ENCODE measurements at regions not wholly inside any gene's neighbourhood (a gene's known extent, or its start where the extent isn't known, plus 50 kb on each side); places are given as distances from the start of the nearest gene placed in this dataset.

DNA sequence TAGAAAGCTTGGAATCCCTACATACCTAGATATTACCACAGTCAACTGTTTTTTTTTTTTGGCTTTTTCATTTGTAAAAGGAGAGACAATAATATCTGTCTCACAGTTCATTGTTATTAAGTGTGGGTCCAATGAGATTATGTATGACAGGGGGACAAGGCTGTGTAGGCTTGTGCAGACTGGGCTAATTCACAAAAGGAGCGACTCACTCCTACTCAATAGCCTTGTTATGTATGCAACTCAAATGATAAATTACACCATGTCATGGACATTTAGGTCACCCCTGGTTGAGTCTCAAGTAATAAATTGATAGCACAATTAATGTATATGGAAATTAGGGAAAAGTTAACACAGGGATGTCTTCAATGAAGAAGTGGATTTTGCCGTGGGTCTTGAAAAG lies 208.2 kb upstream of the MAP3K7 start:
- Histone ChIP-seq H3K36me3 (no peaks in the 10 kb centered on the region), H3K4me3 (no peak overlapping the region), H3K4me1 (no peaks in the 10 kb centered on the region), H3K9me3 (no peaks in the 10 kb centered on the region), H3K27me3 (no peaks in the 10 kb centered on the region), H3K27ac (no peak overlapping the region)
- intact Hi-C loops (cut with DNase I): no loop called here
- ATAC-seq (no peak), DNase-seq (no peak)
- TF ChIP-seq, protein P1, sequence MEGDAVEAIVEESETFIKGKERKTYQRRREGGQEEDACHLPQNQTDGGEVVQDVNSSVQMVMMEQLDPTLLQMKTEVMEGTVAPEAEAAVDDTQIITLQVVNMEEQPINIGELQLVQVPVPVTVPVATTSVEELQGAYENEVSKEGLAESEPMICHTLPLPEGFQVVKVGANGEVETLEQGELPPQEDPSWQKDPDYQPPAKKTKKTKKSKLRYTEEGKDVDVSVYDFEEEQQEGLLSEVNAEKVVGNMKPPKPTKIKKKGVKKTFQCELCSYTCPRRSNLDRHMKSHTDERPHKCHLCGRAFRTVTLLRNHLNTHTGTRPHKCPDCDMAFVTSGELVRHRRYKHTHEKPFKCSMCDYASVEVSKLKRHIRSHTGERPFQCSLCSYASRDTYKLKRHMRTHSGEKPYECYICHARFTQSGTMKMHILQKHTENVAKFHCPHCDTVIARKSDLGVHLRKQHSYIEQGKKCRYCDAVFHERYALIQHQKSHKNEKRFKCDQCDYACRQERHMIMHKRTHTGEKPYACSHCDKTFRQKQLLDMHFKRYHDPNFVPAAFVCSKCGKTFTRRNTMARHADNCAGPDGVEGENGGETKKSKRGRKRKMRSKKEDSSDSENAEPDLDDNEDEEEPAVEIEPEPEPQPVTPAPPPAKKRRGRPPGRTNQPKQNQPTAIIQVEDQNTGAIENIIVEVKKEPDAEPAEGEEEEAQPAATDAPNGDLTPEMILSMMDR (IDR thresholded peaks at IDR 0.05): no peak
- no peak for TF ChIP-seq POLR2A (IDR thresholded peaks at IDR 0.05)
- WGBS, 4 donors: 89 to 96% (median 95%) methylated on average over 2 of the region's 2 CpGs

DNA sequence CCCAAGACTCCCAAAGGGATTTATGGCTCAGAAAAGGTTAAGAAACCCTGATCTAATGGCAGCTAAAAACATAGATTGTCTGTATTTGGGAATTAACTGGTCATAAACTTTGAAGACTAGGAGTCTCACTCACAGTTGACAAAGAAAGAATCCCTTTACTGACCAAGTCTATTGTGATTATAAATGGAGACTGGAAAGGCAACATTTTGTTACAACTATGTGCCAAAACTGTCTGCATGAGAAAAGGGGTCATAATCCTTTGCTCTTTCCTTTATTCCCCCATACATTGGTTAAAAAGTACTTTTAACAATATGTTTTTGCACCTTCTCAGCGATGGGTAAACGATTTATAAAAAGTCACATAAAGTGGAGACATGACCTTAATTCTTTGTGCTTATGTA lies 206.9 kb upstream of the MAP3K7 start:
- Histone ChIP-seq H3K27me3 (no peaks in the 10 kb centered on the region), H3K4me1 (no peaks in the 10 kb centered on the region), H3K27ac (no peak overlapping the region), H3K36me3 (no peaks in the 10 kb centered on the region), H3K4me3 (no peak overlapping the region), H3K9me3 (no peaks in the 10 kb centered on the region)
- WGBS, 4 donors: 87 to 92% (median 90%) methylated on average over 2 of the region's 2 CpGs
- intact Hi-C loops (cut with DNase I): no loop called here
- no peak for TF ChIP-seq POLR2A (IDR thresholded peaks at IDR 0.05)
- TF ChIP-seq, protein P1 (IDR thresholded peaks at IDR 0.05): no peak
- no peak for DNase-seq
- no peak for ATAC-seq

DNA sequence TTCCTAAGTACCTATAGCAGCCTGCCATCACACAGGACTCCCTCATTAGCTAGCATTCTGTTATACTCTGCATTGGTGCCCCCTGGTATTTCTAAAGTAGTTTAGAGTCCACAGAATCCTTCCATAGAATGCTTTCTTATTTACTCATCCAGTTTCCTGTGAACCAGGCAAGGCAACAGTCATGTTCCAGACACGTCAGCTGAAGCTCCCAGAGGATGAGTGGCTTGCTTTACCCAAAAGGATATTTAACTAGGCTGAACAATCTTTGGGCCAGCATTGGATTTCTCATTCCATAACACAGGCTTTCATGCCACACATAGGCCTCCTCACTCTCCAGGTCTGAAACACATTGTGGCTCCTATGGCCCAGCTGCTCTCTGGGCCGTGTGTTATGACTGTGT lies 203.8 kb upstream of the MAP3K7 start:
- Histone ChIP-seq H3K27me3 (no peaks in the 10 kb centered on the region), H3K27ac (no peak overlapping the region), H3K9me3 (no peaks in the 10 kb centered on the region), H3K4me3 (no peak overlapping the region), H3K36me3 (no peaks in the 10 kb centered on the region), H3K4me1 (no peaks in the 10 kb centered on the region)
- no peak for DNase-seq
- 73 to 84% (median 78%) methylated on average over 2 of the region's 2 CpGs for WGBS, 4 donors
- intact Hi-C loops (cut with DNase I): no loop called here
- TF ChIP-seq, protein P1 (IDR thresholded peaks at IDR 0.05): no peak
- no peak for TF ChIP-seq POLR2A (IDR thresholded peaks at IDR 0.05)
- ATAC-seq: no peak

DNA sequence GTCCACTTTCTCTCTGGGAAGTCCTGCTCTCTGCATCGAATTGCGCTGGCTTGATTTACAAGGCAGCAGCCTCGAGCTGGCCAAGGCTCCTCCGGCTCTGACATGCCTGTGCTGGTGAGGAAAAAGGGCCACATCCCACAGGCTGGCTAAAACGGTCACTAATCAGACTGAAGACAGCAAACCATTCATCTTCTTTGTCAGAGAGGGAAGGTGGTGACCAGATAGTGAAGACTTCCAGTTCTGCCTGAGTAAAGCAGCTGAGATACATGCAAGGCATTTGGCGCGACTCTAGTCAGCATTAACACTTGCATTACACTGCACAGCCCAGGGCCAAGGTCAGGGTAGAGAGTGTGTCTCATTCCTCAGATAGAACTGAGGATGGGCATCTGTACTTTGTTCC lies 203.2 kb upstream of the MAP3K7 start:
- Histone ChIP-seq H3K4me1 (no peaks in the 10 kb centered on the region), H3K4me3 (no peak overlapping the region), H3K9me3 (no peaks in the 10 kb centered on the region), H3K27me3 (no peaks in the 10 kb centered on the region), H3K36me3 (no peaks in the 10 kb centered on the region), H3K27ac (no peak overlapping the region)
- WGBS, 4 donors: 28 to 44% (median 36%) methylated on average over 7 of the region's 7 CpGs
- DNase-seq (no peak), ATAC-seq (no peak)
- intact Hi-C loops (cut with DNase I): no loop called here
- TF ChIP-seq POLR2A (IDR thresholded peaks at IDR 0.05): no peak
- TF ChIP-seq, protein P1 (IDR thresholded peaks at IDR 0.05): no peak
